ENCODE measurements at regions not wholly inside any gene's neighbourhood (a gene's known extent, or its start where the extent isn't known, plus 50 kb on each side); places are given as distances from the start of the nearest gene placed in this dataset.
"Not testable (repeated sequence)": the region's sequence is repeated elsewhere in the genome, so short reads cannot be mapped to it uniquely, and the experiment has no call there.

DNA sequence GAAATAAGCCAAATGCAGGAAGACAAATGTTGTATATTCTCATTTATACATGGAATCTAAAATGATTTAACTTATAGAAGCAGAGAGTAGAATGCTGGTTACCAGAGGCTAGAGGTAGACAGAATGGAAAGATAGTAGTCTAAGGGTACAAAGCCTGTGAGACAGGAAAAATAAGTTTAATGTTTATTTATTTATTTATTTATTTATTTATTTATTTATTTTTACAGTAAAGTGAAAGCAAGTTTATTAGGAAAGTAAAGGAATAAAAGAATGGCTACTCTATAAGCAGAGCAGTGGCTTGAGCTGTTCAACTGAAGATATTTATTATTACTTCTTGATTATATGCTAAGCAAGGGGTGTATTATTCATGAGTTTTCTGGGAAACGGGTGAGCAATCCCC is 203.2 kb downstream of the LAS1L start:
- DNase-seq, result no peak

DNA sequence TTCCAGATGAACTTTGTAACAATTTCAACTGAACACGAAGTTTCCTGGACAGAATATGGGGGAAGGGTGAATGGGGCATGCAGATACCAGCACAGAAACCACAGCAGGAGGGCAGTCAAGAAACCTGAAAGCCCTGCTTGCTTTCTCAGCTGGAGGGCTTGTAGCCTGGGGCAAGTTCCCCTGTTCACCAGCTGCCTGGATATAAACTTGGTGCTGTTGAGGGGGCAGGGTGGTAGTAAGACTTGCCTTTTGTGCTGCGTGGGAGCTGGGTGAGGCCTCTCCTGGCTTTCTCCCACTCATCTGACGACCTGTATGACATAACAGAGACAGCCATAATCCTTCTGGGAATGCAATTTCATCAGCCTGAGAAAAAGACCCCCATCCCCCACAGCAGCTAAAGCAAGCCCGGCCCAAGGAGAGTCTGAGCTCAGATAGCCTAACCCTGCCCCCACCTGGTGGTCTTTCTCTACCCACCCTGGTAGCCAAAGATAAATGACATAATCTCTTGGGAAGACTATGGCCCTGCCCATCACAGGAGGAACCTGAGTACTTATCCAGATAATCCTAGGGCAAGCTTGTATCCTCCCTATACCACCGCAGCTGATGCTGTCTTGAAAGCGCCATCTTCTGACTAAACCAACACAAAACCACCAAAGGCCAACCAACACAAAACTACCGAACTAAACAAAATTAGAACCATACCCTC is 234.3 kb downstream of the LAS1L start:
- DNase-seq, result no peak

DNA sequence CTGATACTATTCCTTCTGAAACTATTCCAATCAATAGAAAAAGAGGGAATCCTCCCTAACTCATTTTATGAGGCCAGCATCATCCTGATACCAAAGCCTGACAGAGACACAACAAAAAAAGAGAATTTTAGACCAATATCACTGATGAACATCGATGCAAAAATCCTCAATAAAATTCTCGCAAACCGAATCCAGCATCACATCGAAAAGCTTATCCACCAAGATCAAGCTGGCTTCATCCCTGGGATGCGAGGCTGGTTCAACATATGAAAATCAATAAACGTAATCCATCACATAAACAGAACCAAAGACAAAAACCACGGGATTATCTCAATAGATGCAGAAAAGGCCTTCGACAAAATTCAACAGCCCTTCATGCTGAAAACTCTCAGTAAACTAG is 251.7 kb downstream of the LAS1L start:
- DNase-seq, result not testable (repeated sequence)

DNA sequence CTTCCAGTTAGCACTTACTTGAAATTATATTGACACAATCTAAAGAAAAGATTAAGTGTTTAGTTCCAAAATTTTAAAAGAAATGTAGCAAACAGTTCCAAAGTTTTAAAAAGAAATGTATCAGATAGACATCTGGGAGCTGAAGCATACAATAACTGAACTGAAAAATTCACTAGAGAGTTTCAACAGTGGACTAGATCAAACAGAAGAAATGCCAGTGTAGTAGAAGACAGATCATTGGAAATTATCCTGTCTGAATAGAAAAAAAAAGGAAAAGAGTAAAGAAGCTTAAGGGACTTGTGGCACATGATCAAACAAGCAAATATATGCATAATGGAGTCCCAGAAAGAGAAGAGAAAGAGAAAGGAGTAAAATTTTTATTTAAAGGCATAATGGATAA is 261.4 kb downstream of the LAS1L start:
- DNase-seq, result no peak

DNA sequence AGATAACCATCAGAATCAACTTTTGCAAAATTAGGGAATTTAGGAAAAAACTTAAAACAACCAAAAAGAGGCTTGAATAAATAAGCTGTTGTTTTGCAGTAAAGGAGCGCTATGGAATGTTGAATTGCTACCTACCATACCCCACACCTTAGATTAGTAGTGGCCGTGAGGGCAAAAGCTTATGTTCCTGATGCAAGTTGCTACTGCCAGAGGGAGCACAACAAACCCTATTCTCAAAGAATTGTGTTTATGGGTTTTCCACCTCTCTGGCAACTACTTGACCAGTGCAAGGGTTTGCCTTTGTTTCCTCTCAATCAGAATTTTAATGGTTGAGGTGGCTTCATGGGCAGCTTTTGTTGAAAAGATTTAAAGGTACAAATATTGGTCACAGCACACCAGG is 268.1 kb downstream of the LAS1L start:
- no peak for DNase-seq

DNA sequence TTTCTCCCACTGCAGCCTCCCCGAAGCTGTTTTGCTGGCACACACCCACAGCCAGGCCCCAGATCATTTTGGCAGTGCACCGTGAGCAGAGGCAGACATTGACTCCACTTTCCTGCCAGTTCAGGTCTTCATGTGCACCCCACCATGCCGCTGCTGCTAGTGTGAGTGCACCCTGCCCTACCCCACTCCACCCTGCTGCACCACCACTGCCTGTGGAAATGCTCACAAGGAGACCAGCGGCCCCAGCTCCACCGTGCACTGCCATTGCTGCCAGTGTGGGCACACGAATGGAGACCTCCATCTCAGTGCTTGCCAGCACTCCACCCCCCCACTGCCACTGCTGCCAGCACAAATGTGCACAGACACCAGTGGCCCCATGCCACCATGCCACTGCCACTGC is 277.6 kb upstream of the ZC4H2 start:
- no peak for DNase-seq

DNA sequence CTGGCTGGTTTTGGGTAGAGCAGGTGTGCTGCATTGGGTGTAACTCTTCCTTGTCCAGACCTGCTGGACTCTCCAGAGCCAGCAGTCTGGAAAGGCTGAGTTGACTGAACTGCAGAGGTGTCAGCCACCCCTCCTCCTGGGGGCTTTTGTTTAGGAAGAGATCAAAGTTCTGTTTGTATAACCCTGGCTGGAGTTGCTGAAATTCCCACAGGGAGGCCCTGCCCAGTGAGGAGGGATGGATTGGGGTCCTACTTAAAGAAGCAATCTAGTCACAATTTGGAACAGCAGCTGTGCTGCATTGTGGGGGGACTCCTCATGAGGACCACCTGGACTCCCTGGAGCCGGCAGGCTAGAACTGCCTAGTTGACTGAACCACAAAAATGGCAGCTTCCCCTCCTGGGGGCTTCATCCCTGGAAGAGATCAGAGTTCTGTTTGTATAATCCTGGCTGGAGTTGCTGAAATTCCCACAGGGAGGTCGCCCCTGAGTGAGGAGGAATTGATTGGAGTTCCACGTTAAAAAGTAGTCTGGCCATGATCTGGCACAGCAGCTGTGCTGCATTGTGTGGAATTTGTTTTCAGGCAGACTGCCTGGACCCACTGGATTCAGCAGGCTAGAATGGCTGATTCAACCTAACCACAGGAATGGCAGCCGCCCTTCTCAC is 264.9 kb upstream of the ZC4H2 start:
- no peak for DNase-seq

DNA sequence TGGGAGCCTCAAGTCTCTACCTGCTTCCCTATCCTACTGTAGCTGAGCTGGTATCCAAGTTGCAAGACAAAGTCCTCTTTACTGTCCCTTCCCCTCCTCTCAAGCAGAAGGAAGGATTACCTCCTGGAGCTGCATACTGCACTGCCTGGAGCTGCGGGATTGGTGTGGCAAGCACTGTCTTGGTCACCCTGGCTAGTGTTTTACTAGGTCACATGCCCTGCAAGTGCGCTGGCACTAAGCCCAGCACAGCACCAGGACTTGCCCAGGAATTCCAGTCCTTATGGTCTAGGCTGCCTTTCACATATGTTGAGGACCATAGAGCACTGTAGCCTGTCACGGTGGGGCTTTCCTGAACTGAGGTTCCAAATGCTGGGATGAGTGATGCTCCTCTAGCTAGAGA is 227.3 kb upstream of the ZC4H2 start:
- DNase-seq, result no peak

DNA sequence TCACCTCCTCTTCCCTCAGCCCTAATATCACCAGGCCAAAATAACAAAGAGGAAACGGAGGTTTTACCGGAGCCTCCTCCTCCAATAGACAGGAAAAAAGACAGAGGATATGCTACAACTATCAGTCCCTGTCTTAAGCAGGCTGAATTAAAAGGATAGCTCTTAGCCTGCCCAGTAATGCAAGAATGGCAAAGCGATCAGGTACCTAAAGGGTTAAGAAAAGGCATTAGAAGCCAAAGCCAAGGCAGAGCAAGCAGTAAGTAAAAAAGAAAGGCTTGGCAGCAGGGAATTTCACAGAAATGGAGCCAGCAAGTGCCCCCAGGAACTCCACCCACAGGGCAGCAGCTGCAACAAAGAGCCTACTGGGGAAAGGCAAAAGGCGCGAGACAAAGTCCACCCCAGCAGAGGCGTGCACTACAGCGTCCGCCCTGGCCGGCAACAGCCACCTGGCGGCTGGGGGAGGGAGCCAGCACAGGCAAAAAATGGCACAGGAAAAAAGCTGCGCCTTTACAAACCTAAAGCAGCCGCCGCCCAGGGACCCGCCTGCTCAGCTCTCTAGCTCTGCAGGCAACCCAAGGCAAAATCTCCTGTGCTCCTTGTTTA is 220.6 kb upstream of the ZC4H2 start:
- DNase-seq, result no peak

DNA sequence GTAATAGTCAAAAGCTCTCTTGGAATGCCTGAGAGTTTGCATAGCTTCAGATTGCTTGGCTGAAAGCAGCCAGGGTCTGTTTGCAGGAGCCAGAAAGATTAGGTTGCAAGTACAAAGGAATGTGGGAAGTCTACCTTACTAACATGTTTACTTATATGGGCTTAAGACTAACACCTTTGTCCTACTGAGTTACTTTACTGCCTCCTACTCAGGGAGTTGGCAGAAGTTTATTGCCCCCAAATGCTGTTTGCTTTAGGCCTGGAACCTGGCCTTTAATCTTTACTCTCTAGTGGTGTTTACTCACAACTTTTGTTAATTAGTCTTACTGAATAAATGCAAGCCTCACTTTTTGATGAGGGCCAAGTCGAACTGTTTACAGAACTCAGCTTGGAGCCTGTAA is 219.4 kb upstream of the ZC4H2 start:
- DNase-seq, result no peak

DNA sequence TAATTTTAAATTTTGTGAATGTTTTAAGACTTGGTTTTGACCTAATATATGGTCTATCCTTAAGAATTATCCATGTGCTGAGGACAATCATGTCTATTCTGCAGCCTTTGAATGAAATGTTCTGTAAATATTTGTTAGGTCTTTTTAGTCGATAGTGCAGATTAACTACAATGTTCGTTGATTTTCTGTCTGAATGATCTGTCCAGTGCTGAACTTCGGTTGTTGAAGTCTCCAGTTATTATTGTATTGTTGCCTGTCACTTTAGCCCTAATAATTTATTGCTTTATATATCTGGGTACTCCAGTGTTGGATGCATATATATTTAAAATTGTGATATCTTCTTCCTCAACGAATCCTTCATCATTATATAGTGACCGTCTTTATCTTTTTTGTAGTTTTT is 218.3 kb upstream of the ZC4H2 start:
- no peak for DNase-seq

DNA sequence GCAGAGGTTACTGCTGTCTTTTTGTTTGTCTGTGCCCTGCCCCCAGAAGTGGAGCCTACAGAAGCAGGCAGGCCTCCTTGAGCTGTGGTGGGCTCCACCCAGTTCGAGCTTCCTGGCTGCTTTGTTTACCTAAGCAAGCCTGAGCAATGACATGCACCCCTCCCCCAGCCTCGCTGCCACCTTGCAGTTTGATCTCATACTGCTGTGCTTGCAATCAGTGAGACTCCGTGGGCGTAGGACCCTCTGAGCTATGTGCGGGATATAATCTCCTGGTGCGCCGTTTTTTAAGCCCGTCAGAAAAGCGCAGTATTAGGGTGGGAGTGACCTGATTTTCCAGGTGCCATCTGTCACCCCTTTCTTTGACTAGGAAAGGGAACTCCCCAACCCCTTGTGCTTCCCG is 187.1 kb upstream of the ZC4H2 start:
- DNase-seq, result not testable (repeated sequence)

DNA sequence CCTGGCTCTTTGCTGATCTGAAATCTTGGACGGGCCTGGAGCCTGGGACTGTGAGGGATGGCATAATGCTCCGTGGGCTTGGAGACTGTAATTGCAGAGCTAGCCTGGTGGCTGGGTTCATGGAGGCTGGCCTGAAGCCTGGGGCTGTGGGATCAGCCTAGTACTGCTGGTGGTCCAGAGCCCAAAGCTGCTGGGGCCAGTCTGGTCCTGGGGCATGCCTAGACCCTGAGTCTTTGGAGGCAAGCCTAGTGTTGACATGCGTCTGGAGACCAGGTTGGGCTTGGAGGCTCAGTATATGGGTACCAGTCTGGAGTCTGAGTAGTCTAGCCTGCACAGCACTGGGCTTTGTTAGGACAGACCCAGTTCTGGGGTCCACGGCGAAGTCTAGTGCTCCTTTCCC is 172.0 kb upstream of the ZC4H2 start:
- DNase-seq, result no peak

DNA sequence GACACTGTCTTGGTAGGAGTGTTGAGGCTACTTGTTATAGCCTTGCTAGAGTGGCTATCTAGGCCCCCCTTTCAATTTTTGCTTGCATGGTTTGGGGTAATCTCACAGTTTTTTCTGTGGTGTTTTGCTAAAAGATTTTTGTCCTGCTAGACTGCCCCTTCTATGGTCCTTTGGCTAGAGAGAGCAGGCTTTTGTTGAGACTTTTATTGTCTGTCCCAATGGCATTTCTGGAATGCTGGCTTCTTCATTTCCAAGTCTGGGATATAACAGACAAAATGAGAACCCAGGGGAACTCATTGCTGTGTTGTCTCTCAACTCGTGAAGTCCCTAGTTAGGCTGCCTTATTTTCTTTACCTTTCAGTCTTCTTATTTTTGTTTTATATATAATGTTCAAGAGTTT is 160.2 kb upstream of the ZC4H2 start:
- DNase-seq, result no peak

DNA sequence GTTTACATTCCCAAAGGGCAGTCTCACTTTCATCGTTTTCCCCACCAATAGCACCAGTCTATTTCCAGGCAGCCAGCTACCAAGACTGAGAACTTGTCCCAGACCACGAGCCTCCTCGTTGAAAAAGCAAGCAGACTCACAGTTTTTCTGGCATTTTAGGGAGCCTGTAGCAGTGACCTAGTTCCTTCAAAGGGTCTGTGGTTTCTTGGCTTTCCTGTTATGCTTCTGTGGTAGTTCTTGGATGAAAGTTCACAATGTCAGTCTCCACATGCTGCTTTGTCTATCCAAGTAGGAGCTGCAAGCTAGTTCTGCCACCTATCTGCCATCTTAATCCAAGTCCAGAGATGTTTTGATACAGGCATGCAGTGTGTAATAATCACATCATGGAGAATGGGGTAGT is 151.6 kb upstream of the ZC4H2 start:
- DNase-seq, result no peak

DNA sequence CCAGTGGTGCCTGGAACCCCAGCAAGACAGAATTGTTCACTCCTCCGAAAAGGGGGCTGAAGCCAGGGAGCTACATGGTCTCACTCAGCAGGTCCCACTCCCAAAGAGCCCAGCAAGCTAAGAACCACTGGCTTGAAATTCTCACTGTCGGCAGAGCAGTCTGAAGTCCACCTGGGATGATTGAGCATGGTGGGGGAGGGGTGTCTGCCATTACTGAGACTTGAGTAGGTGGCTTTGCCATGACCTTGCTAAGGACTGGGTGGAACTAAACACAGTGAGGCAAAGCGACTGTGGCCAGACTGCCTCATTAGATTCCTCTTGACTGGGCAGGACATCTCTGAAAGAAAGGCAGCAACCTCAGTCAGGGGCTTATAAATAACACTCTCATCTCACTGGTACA is 122.6 kb upstream of the ZC4H2 start:
- DNase-seq, result no peak

DNA sequence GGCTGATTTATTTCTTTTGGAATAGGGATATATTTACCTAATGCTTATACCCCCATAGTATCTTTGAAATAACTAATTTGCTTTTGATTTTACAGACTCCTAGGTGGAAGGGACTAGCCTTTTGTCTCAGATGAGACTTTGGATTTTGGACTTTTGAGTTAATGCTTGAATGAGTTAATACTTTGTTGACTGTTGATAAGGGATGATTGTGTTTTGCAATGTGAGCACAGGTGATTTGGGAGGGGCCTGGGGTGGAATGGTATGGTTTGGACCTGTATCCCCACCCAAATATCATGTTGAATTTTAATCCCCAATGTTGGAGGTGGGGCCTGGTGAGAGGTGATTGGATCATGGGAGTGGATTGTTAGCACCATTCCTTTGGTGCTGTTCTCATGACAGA is 117.4 kb upstream of the ZC4H2 start:
- no peak for DNase-seq

DNA sequence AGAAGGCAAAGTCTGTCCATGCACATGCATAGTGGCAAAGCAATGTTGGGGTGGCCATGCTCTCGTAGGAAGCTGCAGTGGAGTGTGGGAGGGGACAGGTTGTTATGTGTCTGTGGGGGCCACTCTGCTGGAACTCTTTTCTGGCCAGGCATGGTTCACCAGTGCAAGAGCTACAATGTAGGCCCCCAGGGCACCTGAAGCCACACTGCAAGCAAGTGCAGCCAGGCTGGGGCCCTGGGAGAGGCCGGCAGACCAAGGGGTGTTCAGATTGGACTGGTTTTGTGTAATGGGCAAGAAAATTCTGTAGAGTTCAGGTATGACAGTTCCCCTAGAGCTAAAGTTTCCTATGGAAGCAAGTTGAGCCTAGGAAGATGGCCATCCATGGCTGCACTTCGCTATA is 97.0 kb upstream of the ZC4H2 start:
- no peak for DNase-seq

DNA sequence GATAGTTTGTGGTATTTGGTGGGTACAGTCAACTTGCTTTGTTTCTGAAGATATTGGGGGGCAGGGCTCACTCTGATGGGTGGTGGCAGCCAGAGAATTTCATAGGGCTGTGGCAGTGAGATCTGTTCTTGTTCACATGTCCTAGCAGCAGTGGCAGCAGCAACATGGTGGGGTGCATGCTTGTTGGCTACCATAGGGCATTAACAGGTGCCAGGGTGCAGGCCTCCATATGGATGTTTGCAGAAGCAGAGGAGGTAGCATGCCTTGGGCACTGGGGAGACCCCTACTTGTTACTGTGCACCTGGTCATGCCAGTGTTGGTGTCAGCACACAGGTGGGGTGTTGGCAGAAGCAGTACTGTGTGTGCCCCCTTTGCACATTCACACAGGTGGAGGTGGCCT is 96.3 kb upstream of the ZC4H2 start:
- DNase-seq, result no peak

DNA sequence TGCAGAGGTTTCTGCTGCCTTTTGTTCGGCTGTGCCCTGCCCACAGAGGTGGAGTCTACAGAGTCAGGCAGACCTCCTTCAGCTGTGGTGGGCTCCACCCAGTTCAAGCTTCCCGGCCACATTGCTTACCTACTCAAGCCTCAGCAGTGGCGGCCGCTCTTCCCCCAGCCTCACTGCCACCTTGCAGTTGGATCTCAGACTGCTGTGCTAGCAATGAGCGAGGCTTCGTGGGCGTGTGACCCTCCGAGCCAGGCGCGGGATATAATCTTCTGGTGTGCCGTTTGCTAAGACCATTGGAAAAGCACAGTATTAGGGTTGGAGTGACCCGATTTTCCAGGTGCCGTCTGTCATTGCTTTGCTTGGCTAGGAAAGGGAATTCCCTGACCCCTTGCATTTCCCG is 82.4 kb upstream of the ZC4H2 start:
- DNase-seq, result not testable (repeated sequence)

DNA sequence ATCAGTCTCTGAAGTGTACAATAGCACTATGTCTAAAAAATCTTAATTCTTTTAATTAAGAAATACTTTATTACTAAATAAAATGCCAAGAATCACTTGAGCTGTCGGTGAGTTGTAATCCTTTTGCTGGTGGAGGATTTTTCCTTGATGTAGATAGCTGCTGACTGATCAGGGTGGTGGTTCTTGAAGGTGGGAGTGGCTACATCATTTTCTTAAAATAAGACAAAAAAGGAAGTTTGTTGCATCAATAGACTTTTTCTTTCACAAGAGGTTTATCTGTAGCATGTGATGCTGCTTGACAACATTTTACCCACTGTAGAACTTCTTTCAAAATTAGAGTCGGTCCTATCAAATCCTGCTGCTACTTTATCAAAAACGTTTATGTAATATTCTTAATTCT is 68.8 kb upstream of the ZC4H2 start:
- no peak for DNase-seq

DNA sequence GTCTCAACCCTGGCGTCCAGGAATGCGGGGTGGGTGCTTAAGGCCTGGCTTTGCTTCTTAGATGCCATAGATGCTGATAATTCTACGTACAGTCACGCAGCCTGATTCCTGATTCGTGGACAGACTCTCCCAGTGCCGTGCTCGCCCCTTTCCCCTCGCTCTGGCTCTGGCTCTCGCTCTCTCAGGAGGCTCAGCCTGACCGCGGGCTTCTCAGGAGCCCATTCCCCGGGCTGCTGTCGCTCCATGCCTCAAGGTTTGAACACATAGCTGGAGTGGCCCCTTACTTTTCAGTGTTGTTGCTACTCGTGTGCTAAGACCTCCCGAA is 59.2 kb upstream of the ZC4H2 start:
- DNase-seq, result no peak

DNA sequence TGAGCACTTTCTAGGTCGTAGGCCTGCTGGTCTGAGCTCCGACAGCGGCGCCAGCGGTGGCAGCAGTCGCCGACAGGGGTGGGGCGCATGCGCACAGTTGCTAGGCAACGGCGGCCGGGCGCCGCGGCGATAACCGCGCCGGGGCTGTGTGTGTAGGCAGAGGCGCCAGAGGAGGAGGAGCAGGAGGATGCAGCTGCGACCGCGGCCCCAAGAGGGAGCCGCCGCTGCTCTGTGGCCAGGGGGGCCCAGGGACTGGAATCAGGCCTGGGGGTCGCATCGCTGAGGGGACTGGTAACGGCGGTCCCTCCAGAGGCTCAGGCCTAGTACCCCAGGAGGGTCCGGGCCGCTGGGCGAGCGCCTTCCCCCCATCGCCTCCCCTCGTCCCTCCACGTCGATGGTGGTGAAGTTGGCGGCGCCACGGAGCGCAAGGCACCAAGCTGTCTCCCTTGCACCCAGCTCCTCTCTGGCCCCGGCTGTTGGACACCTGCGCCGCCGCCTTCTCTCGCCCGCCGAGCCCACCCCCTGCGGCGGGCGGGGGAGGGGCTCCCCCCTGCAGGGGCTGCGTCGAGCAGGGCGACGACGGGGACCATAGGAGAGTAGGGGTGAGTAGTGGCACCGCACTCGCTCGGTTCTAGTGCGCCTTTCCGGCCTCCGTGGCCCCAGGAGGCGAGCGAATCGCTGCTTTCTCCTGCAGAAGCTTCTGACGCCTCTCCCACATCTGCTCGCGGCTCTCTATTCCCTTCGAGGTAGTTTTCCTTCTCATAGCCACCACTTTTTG is 58.6 kb upstream of the ZC4H2 start, which contains the start of gene ZC3H12B:
TSS of gene ZC3H12B (plus strand) at position 159 of the 778 bp plus-strand sequence.
- peak; percentile 10 for DNase-seq

DNA sequence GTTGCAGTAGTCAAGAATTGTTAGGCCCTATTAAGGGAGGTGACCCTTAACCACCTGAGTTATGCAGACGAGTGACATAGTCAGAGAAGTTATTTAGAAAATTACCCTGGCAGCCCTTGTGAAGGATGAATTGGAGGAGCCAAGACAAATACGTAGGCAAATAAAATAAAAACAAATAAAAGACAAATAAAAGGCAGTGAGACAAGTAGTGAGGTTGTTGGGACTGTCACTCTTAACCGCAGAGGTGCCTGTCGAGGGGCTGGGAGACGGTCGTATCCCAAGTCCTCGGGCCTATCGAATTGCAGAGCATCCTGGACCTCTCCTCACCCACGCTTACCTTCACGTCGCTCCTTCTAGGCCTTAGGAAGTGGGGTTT is 58.0 kb upstream of the ZC4H2 start:
- DNase-seq, result no peak

All from NCI-H146 (cell line).